ENCODE measurements at regions not wholly inside any gene's neighbourhood (a gene's known extent, or its start where the extent isn't known, plus 50 kb on each side); places are given as distances from the start of the nearest gene placed in this dataset.
"Not testable (repeated sequence)": the region's sequence is repeated elsewhere in the genome, so short reads cannot be mapped to it uniquely, and the experiment has no call there.

GRCh38 chr4:181834071-181834470 lies 409.1 kb upstream of the TENM3 start:
- DNase-seq (ENCODE audit: low read depth in 1 of 2, low spot score in 1 of 2) = no peak

GRCh38 chr4:181835348-181835747 lies 407.9 kb upstream of the TENM3 start:
- no peak for DNase-seq (ENCODE audit: low read depth in 1 of 2, low spot score in 1 of 2)

GRCh38 chr4:181838253-181838652 lies 404.9 kb upstream of the TENM3 start:
- no peak for DNase-seq (ENCODE audit: low read depth in 1 of 2, low spot score in 1 of 2)

- DNase-seq (ENCODE audit: low read depth in 1 of 2, low spot score in 1 of 2) = not testable (repeated sequence)
Measured at GRCh38 chr4:181843797-181844196, 399.4 kb upstream of the TENM3 start.

- DNase-seq (ENCODE audit: low read depth in 1 of 2, low spot score in 1 of 2) = no peak
Measured at GRCh38 chr4:181845617-181846016, 397.6 kb upstream of the TENM3 start.

- DNase-seq (ENCODE audit: low read depth in 1 of 2, low spot score in 1 of 2) = no peak
Measured at GRCh38 chr4:181846934-181847333, 396.3 kb upstream of the TENM3 start.

GRCh38 chr4:181848357-181848756 lies 394.8 kb upstream of the TENM3 start:
- no peak for DNase-seq (ENCODE audit: low read depth in 1 of 2, low spot score in 1 of 2)

- no peak for DNase-seq (ENCODE audit: low read depth in 1 of 2, low spot score in 1 of 2)
Measured at GRCh38 chr4:181849472-181849871, 393.7 kb upstream of the TENM3 start.

GRCh38 chr4:181853881-181854511 lies 389.2 kb upstream of the TENM3 start:
- DNase-seq (ENCODE audit: low read depth in 1 of 2, low spot score in 1 of 2) = no peak

- no peak for DNase-seq (ENCODE audit: low read depth in 1 of 2, low spot score in 1 of 2)
Measured at GRCh38 chr4:181855307-181855706, 387.9 kb upstream of the TENM3 start.

- not testable (repeated sequence) for DNase-seq (ENCODE audit: low read depth in 1 of 2, low spot score in 1 of 2)
Measured at GRCh38 chr4:181857471-181857870, 385.7 kb upstream of the TENM3 start.

- no peak for DNase-seq (ENCODE audit: low read depth in 1 of 2, low spot score in 1 of 2)
Measured at GRCh38 chr4:181858741-181859140, 384.5 kb upstream of the TENM3 start.

- no peak for DNase-seq (ENCODE audit: low read depth in 1 of 2, low spot score in 1 of 2)
Measured at GRCh38 chr4:181859439-181859838, 383.8 kb upstream of the TENM3 start.

GRCh38 chr4:181860157-181860556 lies 383.0 kb upstream of the TENM3 start:
- DNase-seq (ENCODE audit: low read depth in 1 of 2, low spot score in 1 of 2) = no peak

- no peak for DNase-seq (ENCODE audit: low read depth in 1 of 2, low spot score in 1 of 2)
Measured at GRCh38 chr4:181860668-181861067, 382.5 kb upstream of the TENM3 start.

- no peak for DNase-seq (ENCODE audit: low read depth in 1 of 2, low spot score in 1 of 2)
Measured at GRCh38 chr4:181863856-181864255, 379.3 kb upstream of the TENM3 start.

- DNase-seq (ENCODE audit: low read depth in 1 of 2, low spot score in 1 of 2) = no peak
Measured at GRCh38 chr4:181870326-181870725, 372.9 kb upstream of the TENM3 start.

- DNase-seq (ENCODE audit: low read depth in 1 of 2, low spot score in 1 of 2) = no peak
Measured at GRCh38 chr4:181874602-181875001, 368.6 kb upstream of the TENM3 start.

GRCh38 chr4:181877329-181877848 lies 365.8 kb upstream of the TENM3 start:
- no peak for DNase-seq (ENCODE audit: low read depth in 1 of 2, low spot score in 1 of 2)

- no peak for DNase-seq (ENCODE audit: low read depth in 1 of 2, low spot score in 1 of 2)
Measured at GRCh38 chr4:181890031-181890430, 353.2 kb upstream of the TENM3 start.

GRCh38 chr4:181890911-181891310 lies 352.3 kb upstream of the TENM3 start:
- no peak for DNase-seq (ENCODE audit: low read depth in 1 of 2, low spot score in 1 of 2)

- no peak for DNase-seq (ENCODE audit: low read depth in 1 of 2, low spot score in 1 of 2)
Measured at GRCh38 chr4:181896614-181897013, 346.6 kb upstream of the TENM3 start.

GRCh38 chr4:181897935-181898334 lies 345.3 kb upstream of the TENM3 start:
- no peak for DNase-seq (ENCODE audit: low read depth in 1 of 2, low spot score in 1 of 2)
